HepG2 (cell line): ENCODE measurements at regions not wholly inside any gene's neighbourhood (a gene's known extent, or its start where the extent isn't known, plus 50 kb on each side); places are given as distances from the start of the nearest gene placed in this dataset.

Experiments
- ATAC-seq: fragments of 200-7000 bp; cut with Tn5 transposase; 3 replicates; pipeline ENCODE4 v1.9.1; 2020; ENCODE audit warnings: mild to moderate bottlenecking, moderate library complexity
- BruUV-seq: library from RNA; stranded (reverse); fragments of 400-500 nt; replicated peaks from 2 replicates; lab custom pipeline; 2021; lab: Mats Ljungman, UMichigan
- CTCF ChIA-PET: fragments of 300-600 bp; formaldehyde crosslinking; extraction: SDS; loops from one replicate; lab custom pipeline; 2021; ENCODE audit warnings: low total read pairs, inconsistent platforms, low intra/inter-chr PET ratio; lab: Yijun Ruan, JAX
- POLR2A ChIA-PET: fragments of 350-600 bp; sonication (Branson Sonifier 250); formaldehyde crosslinking; loops from one replicate; lab custom pipeline; 2020; ENCODE audit warnings: antibody characterized with exemption, inconsistent platforms; lab: Yijun Ruan, JAX
- DNase-seq: peaks from one replicate; pipeline ENCODE4 v3.0.0-alpha.2; 2015; ENCODE audit warnings: low spot score
- FAIRE-seq: peaks from 3 replicates; lab custom pipeline; 2011; peaks lifted over from hg19 to GRCh38; lab: Jason Lieb, UNC
- H2AFZ ChIP-seq: one replicate; pipeline ENCODE4 v1.6.1; 2011; ENCODE audit warnings: low read length, inconsistent platforms
- H3K27ac ChIP-seq: fragments of 300-600 bp; 3 replicates; pipeline ENCODE4 v1.8.0; 2011; ENCODE audit warnings: mixed run types, mild to moderate bottlenecking, mixed read lengths, low read length, inconsistent platforms; ENCODE audit not compliant: insufficient read depth; ENCODE audit errors: extremely low read length
- H3K27me3 ChIP-seq, 2 experiments: fragments of 200-600 bp in 1 of 2; 2 replicates in 1 of 2; 3 replicates in 1 of 2; pipeline versions ENCODE4 v1.6.0 to v1.8.0; 2011; ENCODE audit warnings: low read length in 2 of 2, mild to moderate bottlenecking in 2 of 2, moderate library complexity in 2 of 2, inconsistent platforms in 1 of 2; ENCODE audit not compliant: insufficient read depth in 2 of 2, control insufficient read depth in 1 of 2
- H3K36me3 ChIP-seq, 2 experiments: fragments of 200-600 bp in 1 of 2; replicated peaks in 1 of 2; 2 replicates in 1 of 2; 3 replicates in 1 of 2; pipeline versions ENCODE4 v1.5.1 to v1.8.0; 2011; ENCODE audit warnings: low read length in 2 of 2, inconsistent platforms in 1 of 2; ENCODE audit not compliant: insufficient read depth in 2 of 2, control insufficient read depth in 1 of 2
- H3K4me1 ChIP-seq: 2 replicates; pipeline ENCODE4 v1.5.1; 2012; ENCODE audit warnings: low read length, inconsistent platforms; ENCODE audit not compliant: insufficient read depth
- H3K4me2 ChIP-seq: 2 replicates; pipeline ENCODE4 v1.6.0; 2011; ENCODE audit warnings: low read depth, low read length, inconsistent platforms
- H3K4me3 ChIP-seq, 3 experiments: fragments of 200-600 bp in 1 of 3; sonication (generic), shearing (Covaris generic) in 1 of 3; replicated peaks in 1 of 3; 2 replicates each; pipeline ENCODE4 v1.5.1; 2011 to 2016; ENCODE audit warnings: low read length in 3 of 3, inconsistent platforms in 2 of 3, low read depth in 2 of 3, mild to moderate bottlenecking in 2 of 3, control low read depth in 1 of 3, mixed read lengths in 1 of 3; ENCODE audit not compliant: insufficient read depth in 1 of 3
- H3K79me2 ChIP-seq: one replicate; pipeline ENCODE4 v1.6.1; 2011; ENCODE audit warnings: low read length, inconsistent platforms; ENCODE audit not compliant: insufficient read depth
- H3K9ac ChIP-seq: 2 replicates; pipeline ENCODE4 v1.6.0; 2011; ENCODE audit warnings: mild to moderate bottlenecking, low read depth, low read length, inconsistent platforms; ENCODE audit not compliant: insufficient read depth
- H3K9me3 ChIP-seq: 2 replicates; pipeline ENCODE4 v1.5.1; 2012; ENCODE audit warnings: mild to moderate bottlenecking, low read length
- H4K20me1 ChIP-seq: 2 replicates; pipeline ENCODE4 v1.6.0; 2011; ENCODE audit warnings: inconsistent platforms, mild to moderate bottlenecking, low read length, moderate library complexity; ENCODE audit not compliant: insufficient read depth
- ATF7 ChIP-seq, 2 experiments: fragments of 450-650 bp in 1 of 2; sonication (generic) in 1 of 2; formaldehyde crosslinking in 1 of 2; IDR thresholded peaks; 2 replicates each; pipeline versions ENCODE4 v1.4.0 to v1.6.1; 2016 to 2020; ENCODE audit warnings: antibody characterized with exemption in 1 of 2, mild to moderate bottlenecking in 1 of 2, missing genetic modification reagents in 1 of 2
- HOXA3 ChIP-seq: sonication (generic); formaldehyde crosslinking; IDR thresholded peaks from 2 replicates; pipeline ENCODE4 v1.5.0; 2020; ENCODE audit warnings: missing genetic modification reagents
- MAZ ChIP-seq, 2 experiments: sonication (generic) in 1 of 2; formaldehyde crosslinking in 1 of 2; IDR thresholded peaks; 2 replicates each; pipeline versions ENCODE4 v1.5.0 to v1.6.1; 2012 to 2020; ENCODE audit warnings: low read depth in 2 of 2, mild to moderate bottlenecking in 2 of 2, borderline replicate concordance in 1 of 2, improper control_type of control experiment in 1 of 2, low read length in 1 of 2, missing genetic modification reagents in 1 of 2, moderate library complexity in 1 of 2
- NR2F6 ChIP-seq, 2 experiments: IDR thresholded peaks; 2 replicates each; pipeline ENCODE4 v1.6.1; 2016; ENCODE audit warnings: antibody characterized with exemption in 1 of 2, mild to moderate bottlenecking in 1 of 2
- PHB2 ChIP-seq: fragments of 450-650 bp; IDR thresholded peaks from 2 replicates; pipeline ENCODE4 v1.6.1; 2018; ENCODE audit not compliant: partially characterized antibody
- RARG ChIP-seq: sonication (generic); formaldehyde crosslinking; IDR thresholded peaks from 2 replicates; pipeline ENCODE4 v1.4.0; 2020; ENCODE audit warnings: low read depth, mild to moderate bottlenecking, missing genetic modification reagents
- RFXAP ChIP-seq: sonication (generic); formaldehyde crosslinking; IDR thresholded peaks from 2 replicates; pipeline ENCODE4 v1.4.0; 2020; ENCODE audit warnings: missing genetic modification reagents, borderline replicate concordance
- ZNF552 ChIP-seq: sonication (generic); formaldehyde crosslinking; IDR thresholded peaks from 2 replicates; pipeline ENCODE4 v1.9.0; 2022; ENCODE audit warnings: missing genetic modification reagents, mild to moderate bottlenecking, borderline replicate concordance
- ZNF564 ChIP-seq: sonication (generic); formaldehyde crosslinking; IDR thresholded peaks from 2 replicates; pipeline ENCODE4 v1.8.1; 2023; ENCODE audit warnings: mild to moderate bottlenecking, missing genetic modification reagents
- in situ Hi-C: cut with HindIII; loops from 2 replicates; pipeline ENCODE4 v1.10.0; 2017; ENCODE audit warnings: low pct_unique_long_range_greater_than_20kb; ENCODE audit not compliant: extremely low pct_ligation_motif_present
- intact Hi-C: fragments of 100-400 bp; cut with micrococcal nuclease; formaldehyde crosslinking; loops from one replicate; pipeline ENCODE4 v1.10.0; 2022; ENCODE audit not compliant: unreplicated experiment
- TF ChIP-seq, protein P1 (sequence below): sonication (generic); formaldehyde crosslinking; IDR thresholded peaks from 2 replicates; pipeline ENCODE4 v1.8.0; 2023; ENCODE audit warnings: mild to moderate bottlenecking, missing genetic modification reagents
- TF ChIP-seq, protein P2 (sequence below): sonication (generic); formaldehyde crosslinking; IDR thresholded peaks from 2 replicates; pipeline ENCODE4 v1.4.0; 2020; ENCODE audit warnings: low read depth, mild to moderate bottlenecking, missing genetic modification reagents

DNA sequence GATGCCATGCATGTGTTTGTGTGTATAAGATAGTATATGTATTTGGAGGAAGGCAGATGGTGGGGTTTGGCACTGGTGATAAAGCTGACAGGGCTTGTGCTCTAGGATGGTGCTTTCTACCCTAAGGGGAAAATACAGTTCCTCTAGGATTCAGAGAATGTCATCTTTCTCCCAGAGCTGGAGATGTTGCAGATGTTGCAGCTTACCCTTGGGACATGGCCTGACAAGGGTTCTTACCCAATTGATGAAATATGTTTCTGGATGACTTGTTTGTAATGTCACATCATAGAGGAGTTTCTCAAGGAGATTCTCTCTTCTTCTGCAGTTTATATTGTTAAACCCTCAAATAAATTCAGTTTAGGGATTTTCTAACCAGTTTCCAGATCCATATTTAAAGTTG lies 52.5 kb upstream of the PITX2 start:
- H3K4me1 ChIP-seq, result no peaks in the 10 kb centered on the region
- ChIA-PET POLR2A (no interaction called here), CTCF (no interaction called here)
- H3K27me3 ChIP-seq, result no peaks in the 10 kb centered on the region
- no TSS peak for BruUV-seq
- no peak overlapping the region for H3K4me2 ChIP-seq
- no peaks in the 10 kb centered on the region for H3K36me3 ChIP-seq
- ATAC-seq (no peak), FAIRE-seq (no peak), DNase-seq (no peak)
- TF ChIP-seq HOXA3 (no peak), ZNF552 (CRISPR knock-in tag) (no peak), ZNF564 (CRISPR knock-in tag) (no peak), MAZ (IDR thresholded peaks at IDR 0.05; ENCODE audit: borderline replicate concordance, low read depth, low read length) (no peak), MAZ (CRISPR knock-in tag; IDR thresholded peaks at IDR 0.05; ENCODE audit: low read depth) (no peak), RARG (no peak), ATF7 (IDR thresholded peaks at IDR 0.05) (no peak), ATF7 (CRISPR knock-in tag; IDR thresholded peaks at IDR 0.05) (no peak), RFXAP (no peak), NR2F6 (IDR thresholded peaks at IDR 0.05) (no peak), NR2F6 (CRISPR knock-in tag; IDR thresholded peaks at IDR 0.05) (no peak), PHB2 (no peak)
- TF ChIP-seq, protein P1, sequence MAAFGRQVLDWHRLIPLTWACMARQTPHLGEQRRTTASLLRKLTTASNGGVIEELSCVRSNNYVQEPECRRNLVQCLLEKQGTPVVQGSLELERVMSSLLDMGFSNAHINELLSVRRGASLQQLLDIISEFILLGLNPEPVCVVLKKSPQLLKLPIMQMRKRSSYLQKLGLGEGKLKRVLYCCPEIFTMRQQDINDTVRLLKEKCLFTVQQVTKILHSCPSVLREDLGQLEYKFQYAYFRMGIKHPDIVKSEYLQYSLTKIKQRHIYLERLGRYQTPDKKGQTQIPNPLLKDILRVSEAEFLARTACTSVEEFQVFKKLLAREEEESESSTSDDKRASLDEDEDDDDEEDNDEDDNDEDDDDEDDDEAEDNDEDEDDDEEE (CRISPR knock-in tag), result no peak
- TF ChIP-seq, protein P2, sequence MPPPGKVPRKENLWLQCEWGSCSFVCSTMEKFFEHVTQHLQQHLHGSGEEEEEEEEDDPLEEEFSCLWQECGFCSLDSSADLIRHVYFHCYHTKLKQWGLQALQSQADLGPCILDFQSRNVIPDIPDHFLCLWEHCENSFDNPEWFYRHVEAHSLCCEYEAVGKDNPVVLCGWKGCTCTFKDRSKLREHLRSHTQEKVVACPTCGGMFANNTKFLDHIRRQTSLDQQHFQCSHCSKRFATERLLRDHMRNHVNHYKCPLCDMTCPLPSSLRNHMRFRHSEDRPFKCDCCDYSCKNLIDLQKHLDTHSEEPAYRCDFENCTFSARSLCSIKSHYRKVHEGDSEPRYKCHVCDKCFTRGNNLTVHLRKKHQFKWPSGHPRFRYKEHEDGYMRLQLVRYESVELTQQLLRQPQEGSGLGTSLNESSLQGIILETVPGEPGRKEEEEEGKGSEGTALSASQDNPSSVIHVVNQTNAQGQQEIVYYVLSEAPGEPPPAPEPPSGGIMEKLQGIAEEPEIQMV (CRISPR knock-in tag), result no peak
- no peaks in the 10 kb centered on the region for H4K20me1 ChIP-seq
- H2AFZ ChIP-seq, result no peak overlapping the region
- intact Hi-C loops, result no loop called here
- no peak overlapping the region for H3K27ac ChIP-seq
- no peak overlapping the region for H3K9ac ChIP-seq
- in situ Hi-C loops, result no loop called here
- no peak overlapping the region for H3K4me3 ChIP-seq
- H3K9me3 ChIP-seq, result no peaks in the 10 kb centered on the region
- no peaks in the 10 kb centered on the region for H3K79me2 ChIP-seq
